Right lobe of liver (tissue), 4 donors: ENCODE measurements at regions not wholly inside any gene's neighbourhood (a gene's known extent, or its start where the extent isn't known, plus 50 kb on each side); places are given as distances from the start of the nearest gene placed in this dataset.

ENCODE experiments used
- POLR2A ChIP-seq: fragments of 450-650 bp; IDR thresholded peaks from one replicate; pipeline ENCODE4 v1.6.1; 2017; ENCODE audit warnings: antibody characterized with exemption, mild to moderate bottlenecking
- TF ChIP-seq, protein P1 (sequence below), 4 donors: fragments of 200-600 bp in 3 of 4; fragments of 450-650 bp in 1 of 4; IDR thresholded peaks; one replicate each; pipeline versions ENCODE4 v1.5.1 to v1.8.0; 2016 to 2022; ENCODE audit warnings: antibody characterized with exemption in 4 of 4, mild to moderate bottlenecking in 2 of 4
- donor health status: DM: no; HTN: no; CAD: no.
- donor health status: DM: no; HTN: no; CAD: no.
- donor health status: DM: no; HTN: yes; CAD: no.

DNA sequence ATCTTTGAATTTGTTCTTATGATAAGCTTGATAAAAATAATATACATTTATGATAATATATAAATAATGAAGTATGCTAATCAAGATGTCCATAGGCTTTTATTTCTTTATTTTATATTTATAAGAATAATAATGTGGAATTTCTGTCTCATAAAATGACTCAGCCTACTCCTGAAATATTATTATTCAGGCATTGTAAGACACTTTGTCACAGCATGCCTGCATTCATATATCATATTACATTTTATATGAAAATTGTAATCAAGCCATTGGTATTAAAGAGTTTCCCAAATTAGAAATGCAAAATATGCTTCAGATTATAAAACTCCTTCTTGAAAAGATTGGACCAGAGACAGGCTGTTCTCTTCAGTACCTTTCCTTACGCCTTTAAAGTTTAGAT, 1303.7 kb upstream of the CADM2 start:
- TF ChIP-seq, protein P1, sequence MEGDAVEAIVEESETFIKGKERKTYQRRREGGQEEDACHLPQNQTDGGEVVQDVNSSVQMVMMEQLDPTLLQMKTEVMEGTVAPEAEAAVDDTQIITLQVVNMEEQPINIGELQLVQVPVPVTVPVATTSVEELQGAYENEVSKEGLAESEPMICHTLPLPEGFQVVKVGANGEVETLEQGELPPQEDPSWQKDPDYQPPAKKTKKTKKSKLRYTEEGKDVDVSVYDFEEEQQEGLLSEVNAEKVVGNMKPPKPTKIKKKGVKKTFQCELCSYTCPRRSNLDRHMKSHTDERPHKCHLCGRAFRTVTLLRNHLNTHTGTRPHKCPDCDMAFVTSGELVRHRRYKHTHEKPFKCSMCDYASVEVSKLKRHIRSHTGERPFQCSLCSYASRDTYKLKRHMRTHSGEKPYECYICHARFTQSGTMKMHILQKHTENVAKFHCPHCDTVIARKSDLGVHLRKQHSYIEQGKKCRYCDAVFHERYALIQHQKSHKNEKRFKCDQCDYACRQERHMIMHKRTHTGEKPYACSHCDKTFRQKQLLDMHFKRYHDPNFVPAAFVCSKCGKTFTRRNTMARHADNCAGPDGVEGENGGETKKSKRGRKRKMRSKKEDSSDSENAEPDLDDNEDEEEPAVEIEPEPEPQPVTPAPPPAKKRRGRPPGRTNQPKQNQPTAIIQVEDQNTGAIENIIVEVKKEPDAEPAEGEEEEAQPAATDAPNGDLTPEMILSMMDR (IDR thresholded peaks at IDR 0.05) = no peak
- no peak for TF ChIP-seq POLR2A
